Large intestine (tissue), 3 donors: ENCODE measurements at regions not wholly inside any gene's neighbourhood (a gene's known extent, or its start where the extent isn't known, plus 50 kb on each side); places are given as distances from the start of the nearest gene placed in this dataset.

ENCODE experiments used
- DNase-seq, 2 donors: peaks; one replicate each; pipeline versions ENCODE4 v3.0.0 to v3.0.0-alpha.2; 2013
- H3K27ac ChIP-seq: one replicate; pipeline ENCODE4 v1.5.1; 2013; ENCODE audit warnings: low read length
- H3K27me3 ChIP-seq: 2 replicates; pipeline ENCODE4 v1.6.1; 2013; ENCODE audit warnings: low read length; ENCODE audit not compliant: control insufficient read depth, insufficient read depth
- H3K36me3 ChIP-seq: 2 replicates; pipeline ENCODE4 v1.6.1; 2013; ENCODE audit warnings: low read length; ENCODE audit not compliant: control insufficient read depth, insufficient read depth
- H3K4me1 ChIP-seq: one replicate; pipeline ENCODE4 v1.6.1; 2013; ENCODE audit warnings: low read length; ENCODE audit not compliant: control insufficient read depth, insufficient read depth
- H3K4me3 ChIP-seq: one replicate; pipeline ENCODE4 v1.5.1; 2013; ENCODE audit warnings: low read length
- H3K9me3 ChIP-seq: one replicate; pipeline ENCODE4 v1.6.1; 2013; ENCODE audit warnings: mild to moderate bottlenecking, low read depth, low read length, moderate library complexity; ENCODE audit not compliant: control insufficient read depth
- WGBS: methylation state at CpG from one replicate; pipeline ENCODE4 v1.1.5; 2013; ENCODE audit warnings: low lambda C conversion rate; ENCODE audit not compliant: insufficient coverage; 5-methylcytosine and 5-hydroxymethylcytosine counted together

DNA sequence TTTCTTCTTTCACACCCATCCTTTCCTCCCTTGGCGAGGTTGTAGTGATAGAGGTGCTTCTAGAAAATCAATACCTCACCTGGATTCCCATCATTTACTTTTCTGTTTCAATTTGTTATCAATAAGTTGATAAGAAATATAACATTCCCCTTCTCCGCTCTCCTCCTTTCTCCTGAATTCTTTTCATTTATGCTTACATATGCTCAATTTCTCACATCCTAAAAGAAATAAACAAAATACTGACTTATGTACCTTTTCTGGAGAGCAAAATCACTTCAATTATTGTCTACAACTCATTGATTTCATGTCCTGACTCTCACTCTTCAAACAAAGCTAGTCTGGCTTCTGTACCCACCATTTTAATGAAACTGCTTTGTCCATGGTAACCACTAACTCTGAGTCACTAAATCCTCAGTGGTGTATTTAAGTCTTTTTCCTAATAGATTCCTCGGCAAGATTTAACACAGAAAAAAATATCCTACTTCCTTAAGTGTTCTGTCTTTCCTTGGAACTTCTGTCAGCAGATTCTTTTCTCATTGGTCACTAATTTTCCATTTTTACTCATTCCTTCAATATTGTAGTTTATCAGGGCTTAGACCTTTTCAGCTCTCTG is 289.6 kb downstream of the RFPL4B start:
- DNase-seq = no peak
- H3K9me3 ChIP-seq = no peaks in the 10 kb centered on the region
- H3K27ac ChIP-seq = no peak overlapping the region
- no peaks in the 10 kb centered on the region for H3K27me3 ChIP-seq
- 72% methylated on average over 3 of the region's 3 CpGs for WGBS
- H3K4me1 ChIP-seq = no peaks in the 10 kb centered on the region
- no peaks in the 10 kb centered on the region for H3K36me3 ChIP-seq
- no peak overlapping the region for H3K4me3 ChIP-seq

DNA sequence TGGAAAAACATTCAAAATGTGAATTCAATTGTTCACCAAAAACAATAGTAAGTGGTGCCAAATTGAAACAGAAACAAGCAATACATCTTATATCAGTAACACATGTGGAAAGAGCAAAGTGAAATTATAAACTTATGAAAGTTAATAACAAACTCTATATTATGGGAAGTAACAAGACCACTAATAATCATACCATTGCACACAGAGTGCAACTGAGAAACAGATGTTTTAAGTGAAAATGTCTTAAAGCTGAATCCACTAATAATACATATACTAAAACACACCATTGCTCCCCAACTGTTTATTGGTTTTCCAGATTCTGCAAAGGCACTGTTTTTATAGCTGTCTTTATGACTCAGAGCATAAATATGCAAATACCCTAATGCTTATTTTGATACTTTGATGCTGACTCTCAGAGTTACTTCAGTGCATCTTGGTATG is 292.3 kb downstream of the RFPL4B start:
- Histone ChIP-seq H3K4me1 (no peaks in the 10 kb centered on the region), H3K27ac (no peak overlapping the region), H3K4me3 (no peak overlapping the region), H3K27me3 (no peaks in the 10 kb centered on the region), H3K9me3 (no peaks in the 10 kb centered on the region), H3K36me3 (no peaks in the 10 kb centered on the region)
- DNase-seq = no peak

DNA sequence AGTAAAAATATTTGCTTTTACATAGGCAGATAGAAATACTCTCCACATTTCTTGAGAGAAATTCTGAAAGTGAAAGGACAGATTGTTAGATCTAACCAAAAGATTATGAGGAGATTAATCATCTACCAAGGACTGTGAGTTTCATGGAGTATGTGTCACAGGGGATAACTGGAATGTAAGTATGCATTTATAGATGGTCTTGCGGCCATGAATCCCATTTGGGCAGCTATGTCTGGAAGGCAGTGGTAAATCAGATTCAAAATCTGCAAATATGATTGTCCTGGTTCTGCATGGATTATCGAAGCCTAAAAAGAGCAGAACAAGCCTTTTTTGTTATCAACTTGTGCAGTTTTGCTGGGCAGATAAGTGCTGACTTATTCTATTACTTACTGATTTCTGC is 293.8 kb downstream of the RFPL4B start:
- no CpG with 5 or more reads among the region's 2 CpGs for WGBS
- Histone ChIP-seq H3K9me3 (no peaks in the 10 kb centered on the region), H3K4me3 (no peak overlapping the region), H3K36me3 (no peaks in the 10 kb centered on the region), H3K27ac (no peak overlapping the region), H3K4me1 (no peaks in the 10 kb centered on the region), H3K27me3 (no peaks in the 10 kb centered on the region)
- no peak for DNase-seq

DNA sequence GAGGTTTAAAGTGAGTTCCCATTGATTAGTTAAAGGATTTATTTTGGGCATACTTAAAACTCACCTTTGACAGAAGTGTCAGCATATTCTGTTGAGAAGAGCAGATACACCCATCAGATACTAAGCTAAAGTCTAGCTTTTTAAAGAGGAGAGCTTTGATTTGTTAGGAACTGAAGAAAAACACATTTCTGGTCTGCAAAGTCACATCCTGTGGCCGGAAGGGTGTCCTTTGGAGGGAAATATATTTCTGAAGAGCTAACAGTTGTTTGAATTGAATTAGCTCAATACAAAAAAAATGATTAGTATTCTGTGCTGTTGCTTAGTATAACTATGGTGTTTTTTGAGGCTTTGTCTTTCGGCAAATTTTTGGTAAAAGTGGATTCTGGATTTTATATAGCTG is 302.7 kb downstream of the RFPL4B start:
- H3K36me3 ChIP-seq = no peaks in the 10 kb centered on the region
- WGBS = no CpG with 5 or more reads among the region's 2 CpGs

DNA sequence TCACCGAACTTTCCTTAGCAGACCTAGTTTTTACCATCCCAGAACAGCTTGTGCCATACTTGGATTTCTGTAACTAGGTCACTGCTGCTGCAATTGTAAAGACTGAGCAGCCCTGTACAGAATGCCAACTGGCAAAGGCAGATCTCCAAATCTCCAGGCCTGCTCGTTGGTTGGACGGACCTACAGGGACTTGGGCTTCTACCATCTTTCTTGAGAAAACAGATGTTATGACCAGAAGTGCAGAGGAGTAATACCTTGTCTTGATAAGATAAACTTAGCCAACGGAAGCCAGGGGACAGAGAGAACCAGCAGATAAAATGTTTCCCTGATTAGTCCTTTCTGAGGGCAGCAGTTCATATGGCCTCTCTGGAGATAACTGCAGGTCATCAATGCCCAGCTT is 304.1 kb downstream of the RFPL4B start:
- WGBS = 100% methylated on average over 1 of the region's 4 CpGs
- no peaks in the 10 kb centered on the region for H3K4me1 ChIP-seq
- no peaks in the 10 kb centered on the region for H3K9me3 ChIP-seq
- no peak overlapping the region for H3K27ac ChIP-seq
- no peaks in the 10 kb centered on the region for H3K27me3 ChIP-seq
- H3K36me3 ChIP-seq = no peaks in the 10 kb centered on the region
- no peak overlapping the region for H3K4me3 ChIP-seq
- no peak for DNase-seq

More for the DNA sequence above, 302.7 kb downstream of the RFPL4B start:
- Histone ChIP-seq H3K27ac (no peak overlapping the region), H3K9me3 (no peaks in the 10 kb centered on the region), H3K4me1 (no peaks in the 10 kb centered on the region), H3K27me3 (no peaks in the 10 kb centered on the region), H3K4me3 (no peak overlapping the region)
- no peak for DNase-seq

DNA sequence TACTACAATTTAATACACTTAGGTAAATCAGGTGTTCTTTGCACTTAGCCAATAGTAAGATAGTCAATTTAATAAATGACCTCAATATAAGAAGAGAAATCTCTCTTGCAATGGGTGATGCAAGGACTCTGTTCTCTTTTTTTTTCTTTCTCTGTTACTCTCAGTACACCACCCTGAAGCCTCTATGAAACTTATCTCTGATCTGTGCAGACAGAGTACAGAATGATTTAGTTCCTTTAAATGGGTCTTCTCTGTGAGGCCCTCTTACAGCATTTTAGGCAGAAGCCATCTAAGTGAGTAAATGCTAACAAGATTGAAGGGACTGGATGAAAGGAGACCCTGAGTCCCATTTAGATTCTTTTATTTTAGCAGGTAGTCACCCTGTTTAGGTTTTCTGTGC is 312.8 kb downstream of the RFPL4B start:
- Histone ChIP-seq H3K27ac (no peak overlapping the region), H3K4me3 (no peak overlapping the region), H3K27me3 (no peaks in the 10 kb centered on the region), H3K9me3 (no peaks in the 10 kb centered on the region), H3K4me1 (no peaks in the 10 kb centered on the region), H3K36me3 (no peaks in the 10 kb centered on the region)
- no peak for DNase-seq

DNA sequence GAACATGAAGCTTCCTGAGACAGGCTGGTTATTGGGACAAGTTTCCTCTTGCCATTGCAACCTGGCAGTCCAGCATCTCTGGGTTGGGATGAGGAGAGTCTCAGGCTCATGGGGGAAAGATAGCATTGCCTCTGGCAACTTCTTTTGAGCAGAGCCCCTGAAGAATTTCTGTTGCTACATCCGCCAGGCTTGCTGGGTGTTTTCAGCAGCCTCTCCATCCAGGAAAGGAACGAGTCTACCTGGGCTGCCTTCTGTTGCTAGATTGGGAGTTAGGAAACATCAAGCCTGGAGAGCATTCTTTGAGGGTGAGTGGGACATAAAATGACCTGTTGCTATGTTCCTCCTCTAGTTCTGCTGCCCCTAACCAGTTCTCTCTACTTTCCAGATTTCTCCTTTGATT is 313.5 kb downstream of the RFPL4B start:
- no CpG with 5 or more reads among the region's 2 CpGs for WGBS
- Histone ChIP-seq H3K9me3 (no peaks in the 10 kb centered on the region), H3K36me3 (no peaks in the 10 kb centered on the region), H3K4me3 (no peak overlapping the region), H3K27me3 (no peaks in the 10 kb centered on the region), H3K27ac (no peak overlapping the region), H3K4me1 (no peaks in the 10 kb centered on the region)
- no peak for DNase-seq

DNA sequence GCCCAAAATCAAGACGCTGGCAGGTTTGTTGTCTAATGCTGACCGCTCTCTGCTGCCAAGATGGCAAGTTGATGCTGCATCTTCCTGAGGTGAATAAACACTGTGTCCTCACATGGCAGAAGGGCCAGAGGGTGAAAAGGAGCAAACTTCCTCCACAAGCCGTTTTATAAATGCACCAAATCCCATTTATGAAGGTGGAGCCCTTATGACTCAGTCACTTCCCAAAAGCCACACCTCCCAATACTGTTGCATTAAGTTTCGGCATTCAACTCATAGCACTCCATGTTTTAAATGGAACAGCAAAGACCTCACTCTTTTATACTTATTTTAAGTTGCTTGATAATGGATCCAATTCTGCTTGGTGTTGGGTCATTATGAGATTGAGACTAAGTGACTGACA is 316.6 kb downstream of the RFPL4B start:
- no CpG with 5 or more reads among the region's 4 CpGs for WGBS
- no peak overlapping the region for H3K27ac ChIP-seq
- no peak for DNase-seq

DNA sequence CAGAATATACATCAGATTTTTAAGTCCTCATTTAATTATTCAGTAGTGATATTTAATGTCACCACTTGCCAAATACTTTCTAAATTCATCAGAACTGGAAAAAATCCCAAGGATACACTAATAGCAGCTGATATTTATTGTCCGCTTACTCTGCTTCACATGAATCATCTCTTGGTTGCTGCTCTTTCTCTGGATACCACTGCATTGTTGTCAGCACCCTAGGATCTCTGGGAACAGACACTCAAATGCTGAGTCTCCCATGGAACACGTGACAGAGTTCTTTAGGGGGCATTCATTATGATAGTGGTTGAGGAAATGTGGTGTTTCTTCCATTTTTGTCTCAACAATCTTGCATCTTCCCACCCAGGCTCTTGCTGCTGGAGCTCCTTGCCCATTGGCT is 318.0 kb downstream of the RFPL4B start:
- H3K4me1 ChIP-seq = no peaks in the 10 kb centered on the region
- H3K36me3 ChIP-seq = no peaks in the 10 kb centered on the region
- H3K27me3 ChIP-seq = no peaks in the 10 kb centered on the region
- no peak for DNase-seq
- WGBS = 100% methylated on average over 1 of the region's 2 CpGs
- no peak overlapping the region for H3K27ac ChIP-seq
- no peak overlapping the region for H3K4me3 ChIP-seq
- H3K9me3 ChIP-seq = no peaks in the 10 kb centered on the region

More for the DNA sequence above, 316.6 kb downstream of the RFPL4B start:
- no peaks in the 10 kb centered on the region for H3K4me1 ChIP-seq
- H3K27me3 ChIP-seq = no peaks in the 10 kb centered on the region
- H3K4me3 ChIP-seq = no peak overlapping the region
- H3K9me3 ChIP-seq = no peaks in the 10 kb centered on the region
- H3K36me3 ChIP-seq = no peaks in the 10 kb centered on the region

DNA sequence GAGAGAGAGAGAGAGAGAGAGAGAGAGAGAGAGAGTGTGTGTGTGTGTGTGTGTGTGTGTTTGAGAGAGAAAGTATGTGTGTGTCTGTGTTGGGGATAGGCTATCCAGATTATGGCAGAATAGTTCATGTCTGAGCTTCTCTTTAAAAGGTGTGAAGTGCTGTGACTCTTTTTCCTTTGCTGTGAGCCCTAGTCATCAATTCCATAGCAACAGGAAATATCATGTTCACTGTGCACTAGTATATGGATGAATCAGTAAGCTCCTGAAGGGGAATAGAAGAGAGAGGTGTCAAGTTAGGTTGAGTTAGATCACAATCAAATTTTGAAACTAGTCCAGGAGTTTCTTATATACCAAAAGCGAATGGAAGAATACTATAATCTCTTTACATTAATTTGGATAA is 318.7 kb downstream of the RFPL4B start:
- H3K27ac ChIP-seq = no peak overlapping the region
- H3K36me3 ChIP-seq = no peaks in the 10 kb centered on the region
- no peak overlapping the region for H3K4me3 ChIP-seq
- H3K4me1 ChIP-seq = no peaks in the 10 kb centered on the region
- H3K27me3 ChIP-seq = no peaks in the 10 kb centered on the region
- no CpG with 5 or more reads among the region's 1 CpG for WGBS
- no peak for DNase-seq
- no peaks in the 10 kb centered on the region for H3K9me3 ChIP-seq

DNA sequence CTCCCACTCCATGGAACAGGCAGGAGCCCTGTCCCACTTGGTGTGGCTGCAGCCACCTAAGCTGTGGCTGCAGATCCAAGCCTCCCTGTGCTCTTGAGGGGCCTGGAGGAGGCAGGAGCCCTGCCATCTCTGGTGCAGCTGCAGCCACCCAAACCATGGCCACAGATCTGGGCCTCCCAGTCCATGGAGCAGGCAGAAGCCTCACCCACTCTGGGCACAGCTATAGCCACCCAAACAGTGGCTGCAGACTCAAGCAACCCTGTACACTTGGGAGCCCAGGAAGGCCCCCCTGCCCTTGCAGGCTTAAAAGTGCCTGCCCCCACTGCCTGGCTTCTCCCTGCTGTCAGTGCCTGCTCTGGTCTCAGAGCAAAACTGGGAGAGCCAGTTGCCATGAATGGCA is 320.3 kb downstream of the RFPL4B start:
- no peak for DNase-seq
- Histone ChIP-seq H3K9me3 (no peaks in the 10 kb centered on the region), H3K4me1 (no peaks in the 10 kb centered on the region), H3K27ac (no peak overlapping the region), H3K4me3 (no peak overlapping the region), H3K27me3 (no peaks in the 10 kb centered on the region), H3K36me3 (no peaks in the 10 kb centered on the region)
